HL-60 (cell line): ENCODE measurements at regions not wholly inside any gene's neighbourhood (a gene's known extent, or its start where the extent isn't known, plus 50 kb on each side); places are given as distances from the start of the nearest gene placed in this dataset.

Experiments
- DNase-seq, 2 experiments: peaks; one replicate each; pipeline ENCODE4 v3.0.0-alpha.2; 2010 to 2020; ENCODE audit warnings: low read depth in 1 of 2, low spot score in 1 of 2
- H3K27ac ChIP-seq: fragments of 250-450 bp; sonication (Bioruptor Pico); replicated peaks from 2 replicates; pipeline ENCODE4 v1.5.1; 2020; ENCODE audit warnings: mild to moderate bottlenecking, moderate library complexity
- H3K27me3 ChIP-seq: fragments of 250-450 bp; sonication (Bioruptor Pico); 2 replicates; pipeline ENCODE4 v1.5.1; 2021; ENCODE audit warnings: mild to moderate bottlenecking, moderate library complexity; ENCODE audit not compliant: insufficient read depth, poor library complexity, severe bottlenecking
- H3K4me3 ChIP-seq: replicated peaks from 2 replicates; pipeline ENCODE4 v1.5.1; 2011; ENCODE audit warnings: mild to moderate bottlenecking, control low read depth, low read length; ENCODE audit not compliant: insufficient read depth
- CTCF ChIP-seq: IDR thresholded peaks from one replicate; pipeline ENCODE4 v1.5.1; 2011; ENCODE audit warnings: low read length, control low read depth, inconsistent platforms; ENCODE audit not compliant: insufficient read depth
- GABPA ChIP-seq: IDR thresholded peaks from 2 replicates; pipeline ENCODE4 v1.6.1; 2012; ENCODE audit warnings: low read depth
- POLR2AphosphoS5 ChIP-seq: IDR thresholded peaks from 2 replicates; pipeline ENCODE4 v1.6.1; 2012; ENCODE audit warnings: low read depth
- REST ChIP-seq: IDR thresholded peaks from 2 replicates; pipeline ENCODE4 v1.6.1; 2012; ENCODE audit warnings: low read depth; ENCODE audit not compliant: insufficient replicate concordance
- SPI1 ChIP-seq: IDR thresholded peaks from 2 replicates; pipeline ENCODE4 v1.6.1; 2012; ENCODE audit warnings: low read depth, mild to moderate bottlenecking, borderline replicate concordance

GRCh38 chr15:69515926-69516325 lies 63.3 kb downstream of the RPLP1 start:
- no peak overlapping the region for H3K4me3 ChIP-seq
- no peak overlapping the region for H3K27ac ChIP-seq
- H3K27me3 ChIP-seq, result no peaks in the 10 kb centered on the region
- no peak for DNase-seq
- TF ChIP-seq GABPA (no peak), SPI1 (no peak), CTCF (no peak), REST (no peak), POLR2AphosphoS5 (no peak)

- no peak for DNase-seq
- Histone ChIP-seq H3K4me3 (no peak overlapping the region), H3K27me3 (no peaks in the 10 kb centered on the region)
Measured at GRCh38 chr15:69517052-69517451, 64.4 kb downstream of the RPLP1 start.

GRCh38 chr15:69518806-69519205 lies 66.2 kb downstream of the RPLP1 start:
- peak in 1 of 2 experiments; percentile 7 for DNase-seq
- H3K4me3 ChIP-seq, result no peak overlapping the region
- TF ChIP-seq POLR2AphosphoS5, result no peak
- H3K27ac ChIP-seq, result no peak overlapping the region
- H3K27me3 ChIP-seq, result no peaks in the 10 kb centered on the region

More at GRCh38 chr15:69517052-69517451, 64.4 kb downstream of the RPLP1 start:
- no peak overlapping the region for H3K27ac ChIP-seq
- no peak for TF ChIP-seq CTCF
- no peak for TF ChIP-seq GABPA
- TF ChIP-seq REST, result no peak
- TF ChIP-seq POLR2AphosphoS5, result no peak
- no peak for TF ChIP-seq SPI1

- DNase-seq, result no peak
- Histone ChIP-seq H3K4me3 (no peak overlapping the region), H3K27me3 (no peaks in the 10 kb centered on the region), H3K27ac (no peak overlapping the region)
- TF ChIP-seq POLR2AphosphoS5 (no peak), REST (no peak), SPI1 (no peak), GABPA (no peak), CTCF (no peak)
Measured at GRCh38 chr15:69520067-69520466, 67.4 kb downstream of the RPLP1 start.
